ENCODE measurements at regions not wholly inside any gene's neighbourhood (a gene's known extent, or its start where the extent isn't known, plus 50 kb on each side); places are given as distances from the start of the nearest gene placed in this dataset.

GRCh38 chr1:34645919-34646318 lies 108.9 kb upstream of the GJB5 start:
- POLR2A ChIA-PET, result no interaction called here
- Histone ChIP-seq H3K9me2 (ENCODE audit: insufficient read depth, low read length) (no peaks in the 10 kb centered on the region), H3K9me3 (ENCODE audit: low read length) (no peaks in the 10 kb centered on the region), H3K79me2 (ENCODE audit: insufficient read depth, low read depth, low read length) (no peaks in the 10 kb centered on the region), H2AFZ (ENCODE audit: low read length) (no peak overlapping the region), H3K27ac (ENCODE audit: low read depth, low read length, poor library complexity, severe bottlenecking) (no peak overlapping the region), H3K36me3 (ENCODE audit: insufficient read depth, low read length) (no peaks in the 10 kb centered on the region), H3K4me3 (ENCODE audit: low read depth, low read length, poor library complexity, severe bottlenecking) (no peak overlapping the region), H3K4me1 (ENCODE audit: insufficient read depth, low read length, poor library complexity, severe bottlenecking) (no peaks in the 10 kb centered on the region), H3K4me2 (ENCODE audit: low read length) (no peak overlapping the region), H4K20me1 (ENCODE audit: insufficient read depth, low read length) (no peaks in the 10 kb centered on the region)
- CTCF ChIA-PET (ENCODE audit: unreplicated experiment), result no interaction called here
- no TSS peak for BruUV-seq (replicated peaks)
- no peak for TF ChIP-seq CTCF (conservative IDR thresholded peaks at IDR 0.05; ENCODE audit: low read length)
- no peak for TF ChIP-seq EZH2phosphoT487 (IDR thresholded peaks at IDR 0.05; ENCODE audit: borderline replicate concordance, low read depth, low read length)
- no peak for DNase-seq (ENCODE audit: low spot score)
- intact Hi-C loops (cut with micrococcal nuclease; ENCODE audit: unreplicated experiment), result no loop called here

- Histone ChIP-seq H2AFZ (ENCODE audit: low read length) (no peak overlapping the region), H4K20me1 (ENCODE audit: insufficient read depth, low read length) (no peaks in the 10 kb centered on the region), H3K4me3 (ENCODE audit: low read depth, low read length, poor library complexity, severe bottlenecking) (no peak overlapping the region), H3K79me2 (ENCODE audit: insufficient read depth, low read depth, low read length) (no peaks in the 10 kb centered on the region), H3K36me3 (ENCODE audit: insufficient read depth, low read length) (no peaks in the 10 kb centered on the region), H3K4me1 (ENCODE audit: insufficient read depth, low read length, poor library complexity, severe bottlenecking) (no peaks in the 10 kb centered on the region), H3K4me2 (ENCODE audit: low read length) (no peak overlapping the region), H3K27ac (ENCODE audit: low read depth, low read length, poor library complexity, severe bottlenecking) (no peak overlapping the region), H3K9me3 (ENCODE audit: low read length) (no peaks in the 10 kb centered on the region), H3K9me2 (ENCODE audit: insufficient read depth, low read length) (no peaks in the 10 kb centered on the region)
- intact Hi-C loops (cut with micrococcal nuclease; ENCODE audit: unreplicated experiment), result no loop called here
- TF ChIP-seq CTCF (conservative IDR thresholded peaks at IDR 0.05; ENCODE audit: low read length) (no peak), EZH2phosphoT487 (IDR thresholded peaks at IDR 0.05; ENCODE audit: borderline replicate concordance, low read depth, low read length) (no peak)
- DNase-seq (ENCODE audit: low spot score), result no peak
- CTCF ChIA-PET (ENCODE audit: unreplicated experiment), result no interaction called here
- no TSS peak for BruUV-seq (replicated peaks)
- POLR2A ChIA-PET, result no interaction called here
Observed at GRCh38 chr1:34648501-34648900, 106.3 kb upstream of the GJB5 start.

- ChIA-PET CTCF (ENCODE audit: unreplicated experiment) (no interaction called here), POLR2A (no interaction called here)
- Histone ChIP-seq H3K79me2 (ENCODE audit: insufficient read depth, low read depth, low read length) (no peaks in the 10 kb centered on the region), H3K4me3 (ENCODE audit: low read depth, low read length, poor library complexity, severe bottlenecking) (no peak overlapping the region), H3K27ac (ENCODE audit: low read depth, low read length, poor library complexity, severe bottlenecking) (no peak overlapping the region), H3K9me3 (ENCODE audit: low read length) (no peaks in the 10 kb centered on the region), H2AFZ (ENCODE audit: low read length) (no peak overlapping the region), H3K4me1 (ENCODE audit: insufficient read depth, low read length, poor library complexity, severe bottlenecking) (peaks cover under 1% of the 10 kb centered on the region), H3K9me2 (ENCODE audit: insufficient read depth, low read length) (no peaks in the 10 kb centered on the region), H4K20me1 (ENCODE audit: insufficient read depth, low read length) (no peaks in the 10 kb centered on the region), H3K36me3 (ENCODE audit: insufficient read depth, low read length) (no peaks in the 10 kb centered on the region), H3K4me2 (ENCODE audit: low read length) (no peak overlapping the region)
- intact Hi-C loops (cut with micrococcal nuclease; ENCODE audit: unreplicated experiment), result no loop called here
- no peak for DNase-seq (ENCODE audit: low spot score)
- no TSS peak for BruUV-seq (replicated peaks)
- TF ChIP-seq EZH2phosphoT487 (IDR thresholded peaks at IDR 0.05; ENCODE audit: borderline replicate concordance, low read depth, low read length) (no peak), CTCF (conservative IDR thresholded peaks at IDR 0.05; ENCODE audit: low read length) (no peak)
Observed at GRCh38 chr1:34650090-34650489, 104.8 kb upstream of the GJB5 start.

All from OCI-LY7 (cell line).